Lung (tissue), 11 donors: ENCODE measurements at regions not wholly inside any gene's neighbourhood (a gene's known extent, or its start where the extent isn't known, plus 50 kb on each side); places are given as distances from the start of the nearest gene placed in this dataset.

Experiments
- ATAC-seq: fragments of 200-7000 bp; cut with Tn5 transposase; one replicate; pipeline ENCODE4 v1.9.1; 2020; ENCODE audit warnings: moderate number of reproducible peaks; ENCODE audit not compliant: insufficient read depth, low FRiP score
- DNase-seq, 3 donors: peaks; one replicate each; pipeline ENCODE4 v3.0.0-alpha.2; 2013 to 2017
- H3K27ac ChIP-seq, 2 donors: one replicate each; pipeline ENCODE4 v1.5.1; 2013; ENCODE audit warnings: mild to moderate bottlenecking in 2 of 2, moderate library complexity in 2 of 2, control low read depth in 1 of 2, inconsistent platforms in 1 of 2, low read depth in 1 of 2, low read length in 1 of 2
- H3K27me3 ChIP-seq, 3 donors: one replicate each; pipeline ENCODE4 v1.5.1; 2013; ENCODE audit warnings: low read length in 2 of 3; ENCODE audit not compliant: control insufficient read depth in 3 of 3, insufficient read depth in 3 of 3
- H3K36me3 ChIP-seq, 4 donors: one replicate each; pipeline ENCODE4 v1.5.1; 2013; ENCODE audit warnings: low read length in 4 of 4, mild to moderate bottlenecking in 1 of 4, moderate library complexity in 1 of 4; ENCODE audit not compliant: control insufficient read depth in 4 of 4, insufficient read depth in 4 of 4
- H3K4me1 ChIP-seq, 5 donors: one replicate each; pipeline ENCODE4 v1.5.1; 2013; ENCODE audit warnings: low read length in 5 of 5, mild to moderate bottlenecking in 2 of 5, moderate library complexity in 1 of 5; ENCODE audit not compliant: control insufficient read depth in 5 of 5, insufficient read depth in 5 of 5
- H3K4me3 ChIP-seq: one replicate; pipeline ENCODE4 v1.5.1; 2013; ENCODE audit warnings: mild to moderate bottlenecking, control low read depth, moderate library complexity
- H3K9ac ChIP-seq, 2 donors: one replicate each; pipeline ENCODE4 v1.5.1; 2013; ENCODE audit warnings: low read length in 2 of 2, control low read depth in 1 of 2; ENCODE audit not compliant: insufficient read depth in 1 of 2
- H3K9me3 ChIP-seq, 4 donors: one replicate each; pipeline ENCODE4 v1.5.1; 2013; ENCODE audit warnings: low read length in 3 of 4, mild to moderate bottlenecking in 1 of 4, moderate library complexity in 1 of 4; ENCODE audit not compliant: control insufficient read depth in 4 of 4, insufficient read depth in 3 of 4
- CTCF ChIP-seq: IDR thresholded peaks from 2 replicates; pipeline ENCODE4 v1.5.1; 2012; ENCODE audit warnings: mild to moderate bottlenecking; ENCODE audit errors: control extremely low read depth, extremely low read depth
- WGBS, 2 donors: extraction: QIAGEN DNeasy Blood & Tissue Kit; methylation state at CpG; one replicate each; pipeline ENCODE4 v1.1.7; 2013; 5-methylcytosine and 5-hydroxymethylcytosine counted together
- donor health status: control.
- donor health status: control.
- donor health status: Bipolar disorder and iron deficiency.
- donor health status: healthy.
- donor health status: DM: yes; HTN: yes; CAD: no.

- Histone ChIP-seq H3K4me1 (no peaks in the 10 kb centered on the region), H3K9ac (no peak overlapping the region), H3K4me3 (no peak overlapping the region), H3K27ac (no peak overlapping the region), H3K27me3 (no peaks in the 10 kb centered on the region), H3K9me3 (peaks cover 0 to 6% (median 5%) of the 10 kb centered on the region in 4 donors), H3K36me3 (peaks cover 0 to 4% (median 2%) of the 10 kb centered on the region in 4 donors)
- TF ChIP-seq CTCF, result no peak
- WGBS, 2 donors, result 78 to 89% methylated on average over 2 of the region's 2 CpGs
- no peak for ATAC-seq
- DNase-seq, result no peak
These were observed 138.3 kb downstream of the OSTF1 start for GRCh38 chr9:75226403-75227139.

DNA sequence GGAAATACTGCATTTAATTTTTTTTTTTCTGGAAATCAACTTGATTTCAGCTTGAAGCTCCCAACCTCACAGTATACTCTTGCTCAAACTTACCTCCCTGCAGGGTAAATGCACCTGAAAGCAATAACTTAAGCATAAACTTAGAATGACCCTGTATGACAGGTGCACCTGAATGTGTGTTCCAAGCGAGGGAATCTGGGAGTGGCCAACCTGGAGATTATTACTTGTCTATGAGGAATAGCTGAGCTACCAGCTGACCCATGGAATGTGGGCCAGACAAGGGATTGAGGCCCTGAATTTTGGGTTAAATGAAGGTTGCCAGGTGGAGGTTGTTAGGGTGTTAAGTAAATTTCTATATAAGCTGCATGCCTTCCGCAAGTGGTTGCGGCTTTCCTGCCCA lies 140.6 kb downstream of the OSTF1 start:
- Histone ChIP-seq H3K4me3 (no peak overlapping the region), H3K36me3 (peaks cover 0 to 4% (median 2%) of the 10 kb centered on the region in 4 donors), H3K27ac (no peak overlapping the region), H3K9ac (no peak overlapping the region), H3K9me3 (peaks cover 0 to 6% (median 3%) of the 10 kb centered on the region in 4 donors), H3K4me1 (no peaks in the 10 kb centered on the region), H3K27me3 (no peaks in the 10 kb centered on the region)
- DNase-seq, result no peak
- WGBS, 2 donors, result 76 to 81% methylated on average over 3 of the region's 3 CpGs
- ATAC-seq, result no peak
- no peak for TF ChIP-seq CTCF

GRCh38 chr9:75229605-75230332 lies 141.5 kb downstream of the OSTF1 start:
- H3K4me1 ChIP-seq, result no peaks in the 10 kb centered on the region
- H3K4me3 ChIP-seq, result no peak overlapping the region
- no peaks in the 10 kb centered on the region for H3K27me3 ChIP-seq
- TF ChIP-seq CTCF, result no peak
- H3K9ac ChIP-seq, result no peak overlapping the region
- H3K27ac ChIP-seq, result peak overlapping the region in 1 of 2 donors; percentile 35
- H3K9me3 ChIP-seq, result peaks cover 0 to 6% (median 3%) of the 10 kb centered on the region in 4 donors
- H3K36me3 ChIP-seq, result peaks cover 0 to 4% (median 2%) of the 10 kb centered on the region in 4 donors
- 68 to 74% methylated on average over 5 of the region's 5 CpGs for WGBS, 2 donors
- ATAC-seq, result peak; percentile 75
- DNase-seq, result no peak
